G401.6 (cell line): ENCODE measurements at regions not wholly inside any gene's neighbourhood (a gene's known extent, or its start where the extent isn't known, plus 50 kb on each side); places are given as distances from the start of the nearest gene placed in this dataset.

Experiments used
- FAIRE-seq: peaks from 2 replicates; lab custom pipeline; 2012; peaks lifted over from hg19 to GRCh38; lab: Jason Lieb, UNC

DNA sequence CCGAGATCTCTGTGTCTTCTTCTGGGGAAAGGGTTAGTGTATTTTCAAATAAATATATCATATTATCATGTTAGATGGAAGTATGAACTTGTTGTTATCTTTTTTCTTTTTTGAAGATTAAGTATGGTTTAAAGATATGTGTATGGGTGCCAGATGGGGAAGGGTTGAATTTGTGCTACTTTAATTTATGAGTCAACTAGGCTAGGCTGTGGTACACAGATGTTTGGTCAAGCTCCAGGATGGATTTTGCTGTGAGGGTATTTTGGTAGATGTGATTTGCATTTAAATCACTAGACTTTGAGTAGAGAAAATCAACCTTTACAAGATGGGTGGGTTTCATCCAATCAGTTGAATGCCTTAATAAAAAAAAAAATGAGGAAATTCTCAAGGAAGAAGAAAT is 886.6 kb upstream of the ADGRB3 start:
- no peak for FAIRE-seq

DNA sequence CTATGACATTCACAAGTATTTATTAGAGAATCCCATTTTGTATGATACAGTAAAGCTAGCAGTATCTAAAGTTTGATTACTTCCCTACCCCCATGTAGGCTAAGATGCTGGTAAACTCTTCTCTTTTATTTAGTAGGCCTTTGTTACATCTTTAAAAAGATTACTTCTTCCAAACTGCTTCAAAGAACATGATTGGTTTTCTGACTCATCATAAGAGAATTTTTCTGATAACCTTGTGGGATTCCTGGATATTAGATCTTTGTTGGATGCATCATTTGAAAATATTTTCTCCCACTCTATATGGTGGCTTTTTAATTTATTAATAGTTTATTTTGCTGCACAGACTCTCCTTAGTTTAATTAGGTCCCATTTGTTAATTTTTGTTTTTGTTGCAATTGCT is 898.3 kb upstream of the ADGRB3 start:
- FAIRE-seq = no peak

DNA sequence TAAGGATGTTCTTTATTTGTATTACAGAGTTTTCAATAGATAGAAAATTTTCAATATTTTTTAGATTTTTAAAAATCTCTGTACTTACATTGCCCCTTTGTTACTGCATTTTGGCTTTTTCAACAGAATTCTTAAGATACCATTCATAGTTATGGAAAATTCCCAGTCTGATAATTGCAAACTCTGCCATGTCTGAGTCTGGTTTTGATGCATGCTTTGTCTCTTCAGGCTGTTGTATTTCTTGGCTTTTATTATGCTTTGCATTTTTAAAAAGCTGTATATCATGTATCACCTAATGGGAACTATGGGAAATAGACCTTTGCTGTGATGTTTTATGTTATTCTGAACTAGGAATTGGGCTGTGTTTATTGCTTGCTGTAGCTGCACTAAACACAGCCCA is 898.9 kb upstream of the ADGRB3 start:
- no peak for FAIRE-seq

DNA sequence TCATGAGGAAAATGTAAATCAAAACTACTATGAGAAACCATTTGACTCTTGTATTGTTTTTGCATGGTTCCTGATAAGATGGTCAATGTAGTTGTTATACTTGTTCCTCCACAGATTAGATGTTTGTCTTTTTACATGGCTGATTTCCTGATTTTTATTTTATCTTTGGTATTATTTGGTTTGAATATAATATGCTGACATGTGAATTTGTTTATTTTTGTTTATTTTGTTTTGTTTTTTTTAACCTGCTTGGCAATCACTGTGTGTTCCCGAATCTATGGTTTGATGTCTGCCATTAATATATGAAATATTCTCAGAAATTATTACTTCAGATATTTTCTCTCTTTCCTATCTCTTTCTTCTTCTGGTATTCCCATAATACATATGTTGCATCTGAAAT is 899.5 kb upstream of the ADGRB3 start:
- no peak for FAIRE-seq

DNA sequence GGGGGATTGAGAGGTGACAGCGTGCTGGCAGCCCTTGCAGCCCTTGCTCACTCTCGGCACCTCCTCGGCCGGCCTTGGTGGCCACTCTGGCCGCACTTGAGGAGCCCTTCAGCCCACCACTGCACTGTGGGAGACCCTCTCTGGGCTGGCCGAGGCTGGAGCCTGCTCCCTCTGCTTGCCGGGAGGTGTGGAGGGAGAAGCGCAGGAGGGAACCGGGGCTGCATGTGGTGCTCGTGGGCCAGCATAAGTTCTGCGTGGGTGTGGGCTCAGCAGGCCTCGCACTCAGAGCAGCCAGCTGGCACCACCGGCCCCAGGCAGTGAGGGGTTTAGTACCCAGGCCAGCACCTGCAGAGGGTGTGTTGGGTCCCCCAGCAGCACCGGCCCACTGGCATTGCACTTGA is 912.2 kb upstream of the ADGRB3 start:
- FAIRE-seq = no peak

DNA sequence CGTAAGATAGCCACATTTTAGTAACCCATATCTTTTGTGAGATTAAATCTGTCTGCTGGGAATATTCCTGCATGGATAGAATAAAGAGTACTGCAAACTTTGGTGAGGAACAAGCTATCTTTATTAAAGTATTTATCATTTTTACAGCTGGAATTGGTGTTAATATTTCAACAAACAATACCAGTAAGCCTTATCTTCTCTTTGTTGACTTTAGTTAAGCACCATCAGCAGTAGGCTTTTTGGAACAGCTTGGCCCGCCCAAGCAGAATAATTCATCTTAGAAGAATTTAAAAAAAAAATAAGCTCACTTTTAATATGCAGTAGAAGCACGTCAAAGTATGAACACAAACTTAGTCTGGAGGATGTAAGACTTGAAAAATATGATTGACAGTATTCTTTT is 917.8 kb upstream of the ADGRB3 start:
- no peak for FAIRE-seq

DNA sequence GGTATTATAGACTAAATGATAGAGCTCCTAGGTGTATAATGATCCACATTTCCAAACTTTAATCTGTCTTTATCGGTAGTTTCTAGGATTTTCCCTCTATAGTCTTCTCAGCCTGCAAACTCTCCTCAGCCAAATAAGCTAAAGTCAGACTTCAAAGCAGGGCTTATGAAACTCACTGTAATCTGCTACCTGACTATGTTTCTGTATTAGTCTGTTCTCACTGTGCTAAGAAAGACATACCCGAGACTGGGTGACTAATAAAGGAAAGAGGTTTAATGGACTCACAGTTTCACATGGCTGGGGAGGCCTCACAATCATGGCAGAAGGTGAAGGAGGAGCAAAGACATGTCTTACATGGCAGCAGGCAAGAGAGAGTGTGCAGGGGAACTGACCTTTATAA is 928.7 kb upstream of the ADGRB3 start:
- no peak for FAIRE-seq

DNA sequence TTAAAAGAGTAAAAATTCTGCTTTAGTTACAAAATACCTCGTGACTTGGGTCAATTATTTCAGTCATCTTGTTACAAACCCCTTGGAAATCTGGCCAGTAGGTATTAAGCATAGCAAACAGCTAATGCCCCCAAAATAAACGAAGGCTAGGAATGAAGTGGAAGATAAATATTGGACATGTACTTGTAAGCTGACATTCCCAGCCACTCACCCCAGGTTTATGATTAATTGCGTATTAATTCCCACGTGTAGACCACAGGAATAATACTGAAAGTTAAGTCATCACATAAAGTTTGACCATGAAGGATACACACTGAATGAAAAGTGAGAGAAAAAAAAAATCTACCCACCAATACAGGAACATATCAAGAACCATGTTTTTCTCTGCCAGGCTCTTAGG is 936.5 kb upstream of the ADGRB3 start:
- FAIRE-seq = no peak

DNA sequence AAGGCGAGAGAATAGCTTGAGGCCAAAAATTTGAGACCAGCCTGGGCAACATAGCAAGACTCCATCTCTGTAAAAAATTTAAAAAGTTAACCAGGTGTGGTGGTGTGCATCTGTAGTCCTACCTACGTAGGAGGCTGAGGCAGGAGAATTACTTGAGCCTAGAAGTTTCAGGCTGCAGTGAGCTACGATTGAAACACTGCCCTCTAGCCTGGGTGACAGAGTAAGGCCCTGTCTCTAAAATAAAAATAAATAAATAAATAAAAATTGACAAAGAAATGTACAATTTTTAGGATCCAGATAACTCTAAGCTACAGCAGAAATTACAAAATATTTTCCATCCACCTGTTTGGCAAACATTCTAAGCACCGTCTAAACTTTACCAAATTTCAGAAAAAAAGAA is 941.0 kb upstream of the ADGRB3 start:
- no peak for FAIRE-seq

DNA sequence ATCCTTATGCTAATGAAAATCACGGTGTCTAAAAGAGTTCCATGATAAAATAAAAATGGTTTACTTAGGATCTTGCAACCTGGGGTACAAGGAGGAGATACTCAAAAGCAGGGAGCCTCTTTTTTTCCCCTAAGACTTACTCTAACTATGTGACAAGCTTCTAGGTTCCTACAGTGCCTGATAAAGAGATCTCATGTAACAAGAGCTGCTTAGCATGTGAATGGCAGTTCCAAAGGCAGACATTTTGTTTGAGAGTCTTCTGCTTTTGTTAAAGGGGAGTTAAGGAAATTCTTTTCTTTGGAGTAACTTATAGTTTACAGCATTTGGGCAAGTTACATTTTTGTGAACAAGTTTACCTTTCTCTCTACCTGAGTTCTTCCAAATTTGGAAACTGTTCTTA is 945.8 kb upstream of the ADGRB3 start:
- FAIRE-seq = no peak

DNA sequence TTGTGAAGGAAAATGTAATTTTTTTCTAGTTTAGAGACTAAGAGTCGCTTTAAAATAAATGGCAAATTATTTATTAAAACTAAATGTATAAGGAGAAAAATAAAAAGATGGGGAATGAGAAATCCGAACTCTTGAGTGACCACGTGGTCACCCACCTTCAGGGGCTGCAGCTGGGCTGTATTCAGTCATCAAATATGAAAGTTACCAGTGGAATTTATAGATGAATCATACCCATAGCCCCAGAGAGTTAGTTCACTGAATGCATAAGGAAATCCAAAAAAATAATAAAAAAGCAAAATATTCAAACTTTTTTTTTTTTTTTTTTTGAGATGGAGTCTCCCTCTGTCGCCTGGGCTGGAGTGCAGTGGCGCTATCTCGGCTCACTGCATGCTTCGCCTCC is 947.7 kb upstream of the ADGRB3 start:
- FAIRE-seq = no peak

DNA sequence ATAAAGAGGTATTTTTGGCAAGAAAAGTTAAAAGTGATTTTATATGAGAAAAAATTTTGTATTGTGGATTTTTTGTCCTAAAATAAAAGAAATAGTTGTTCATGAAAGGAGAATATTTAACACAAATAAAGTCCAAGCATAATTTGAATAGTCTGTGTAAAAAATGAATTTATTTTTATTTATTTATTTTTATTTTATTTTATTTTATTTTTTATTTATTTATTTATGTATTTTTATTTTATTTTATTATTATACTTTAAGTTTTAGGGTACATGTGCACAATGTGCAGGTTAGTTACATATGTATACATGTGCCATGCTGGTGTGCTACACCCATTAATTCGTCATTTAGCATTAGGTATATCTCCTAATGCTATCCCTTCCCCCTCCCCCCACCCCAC is 948.9 kb upstream of the ADGRB3 start:
- FAIRE-seq = peak; percentile 87

DNA sequence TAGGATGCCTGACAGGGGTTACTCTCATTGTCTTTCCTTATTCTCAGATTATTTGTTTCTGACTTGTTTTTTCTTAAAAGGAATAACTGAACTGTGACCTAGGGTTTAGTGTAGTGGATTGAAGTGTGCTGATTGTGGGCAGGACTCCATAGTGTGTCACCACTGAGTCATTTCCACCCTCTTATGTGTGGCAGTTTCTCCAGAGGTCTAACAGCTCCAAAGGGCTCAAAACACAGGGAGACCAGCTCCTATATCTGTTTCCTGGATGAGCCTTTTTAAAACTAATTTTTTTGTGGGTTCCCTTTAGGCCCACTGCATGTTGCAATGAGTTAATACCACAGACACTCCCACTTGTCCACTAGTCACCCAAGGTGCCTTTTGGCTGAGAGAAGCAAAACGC is 951.1 kb upstream of the ADGRB3 start:
- FAIRE-seq = no peak

DNA sequence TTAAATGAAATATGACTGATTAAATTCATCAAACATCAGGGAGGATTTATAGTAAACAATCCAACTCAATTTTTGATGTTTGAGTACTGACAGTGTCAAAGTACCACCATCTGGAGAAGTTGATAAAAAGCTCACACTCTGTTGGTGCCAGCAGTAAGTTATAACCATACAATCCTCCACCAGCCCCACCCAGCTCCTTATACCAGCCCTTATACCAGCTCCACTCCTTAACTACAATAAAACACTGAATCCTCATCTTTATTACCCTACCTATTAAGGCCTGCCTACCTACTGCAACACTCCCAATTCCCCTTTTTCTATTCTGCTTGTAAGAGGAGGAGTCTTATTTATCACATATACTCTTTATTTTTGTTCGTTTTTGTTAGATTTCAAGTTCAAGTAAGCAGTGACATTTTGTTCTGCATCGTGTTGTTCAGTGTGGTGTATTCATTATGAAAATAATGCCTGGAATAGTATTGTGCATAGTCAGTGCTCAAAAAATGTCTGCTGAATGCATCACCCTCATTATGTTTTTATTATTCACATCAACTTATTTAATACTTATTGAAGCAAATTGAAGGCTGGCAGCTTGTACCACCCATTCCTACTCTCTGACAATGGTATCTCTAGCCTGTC is 954.7 kb upstream of the ADGRB3 start:
- no peak for FAIRE-seq

DNA sequence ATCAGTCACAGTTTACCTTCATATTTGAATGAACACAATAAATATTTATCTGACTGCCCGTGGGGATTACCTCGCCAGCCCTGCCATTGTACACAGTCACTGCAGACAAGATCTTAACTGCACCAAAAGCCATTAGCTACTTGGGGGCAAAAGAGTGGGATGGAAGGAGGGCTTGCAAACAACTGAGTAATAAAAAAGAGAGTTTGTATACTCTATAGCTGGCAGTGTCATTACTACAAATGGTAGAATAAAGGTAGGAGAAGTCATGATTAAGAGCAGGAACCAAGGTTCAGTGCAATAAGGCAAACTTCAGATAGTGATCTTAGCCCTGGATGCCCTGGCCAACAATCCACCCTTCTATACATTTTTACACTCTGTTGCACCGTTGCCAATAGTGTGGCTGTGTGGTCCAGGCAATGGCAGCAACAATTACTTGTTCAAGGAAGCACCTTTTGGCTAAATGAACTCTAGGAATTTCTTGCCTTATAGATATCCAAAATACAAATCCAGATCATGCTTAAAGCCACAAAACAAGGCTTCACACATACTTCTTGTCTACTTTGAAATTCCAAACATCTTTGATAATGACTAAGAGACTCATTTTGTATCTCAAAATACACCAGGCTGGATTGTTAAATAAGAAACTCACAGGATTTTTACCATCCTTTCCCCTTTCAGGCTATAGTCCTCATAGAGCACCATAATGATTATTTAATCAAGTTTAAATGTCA is 955.4 kb upstream of the ADGRB3 start:
- no peak for FAIRE-seq

DNA sequence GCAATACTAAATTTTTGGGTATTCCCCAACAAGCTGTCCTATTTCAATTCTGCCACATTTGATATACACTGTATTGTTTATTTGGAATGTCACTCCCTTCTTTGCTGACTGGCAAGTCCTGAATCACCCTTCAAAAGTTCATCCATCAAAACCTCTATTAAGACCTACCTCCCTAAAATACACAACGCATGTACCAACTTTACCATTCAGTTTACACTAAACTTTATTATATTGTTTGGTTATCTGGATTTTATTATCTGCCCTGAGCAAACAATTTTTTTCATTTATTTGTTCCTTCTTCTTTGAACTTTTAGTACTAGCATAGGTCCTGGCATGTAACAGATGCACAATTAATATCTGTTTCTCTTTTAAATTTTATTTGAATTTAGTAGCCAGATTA is 958.2 kb upstream of the ADGRB3 start:
- no peak for FAIRE-seq

DNA sequence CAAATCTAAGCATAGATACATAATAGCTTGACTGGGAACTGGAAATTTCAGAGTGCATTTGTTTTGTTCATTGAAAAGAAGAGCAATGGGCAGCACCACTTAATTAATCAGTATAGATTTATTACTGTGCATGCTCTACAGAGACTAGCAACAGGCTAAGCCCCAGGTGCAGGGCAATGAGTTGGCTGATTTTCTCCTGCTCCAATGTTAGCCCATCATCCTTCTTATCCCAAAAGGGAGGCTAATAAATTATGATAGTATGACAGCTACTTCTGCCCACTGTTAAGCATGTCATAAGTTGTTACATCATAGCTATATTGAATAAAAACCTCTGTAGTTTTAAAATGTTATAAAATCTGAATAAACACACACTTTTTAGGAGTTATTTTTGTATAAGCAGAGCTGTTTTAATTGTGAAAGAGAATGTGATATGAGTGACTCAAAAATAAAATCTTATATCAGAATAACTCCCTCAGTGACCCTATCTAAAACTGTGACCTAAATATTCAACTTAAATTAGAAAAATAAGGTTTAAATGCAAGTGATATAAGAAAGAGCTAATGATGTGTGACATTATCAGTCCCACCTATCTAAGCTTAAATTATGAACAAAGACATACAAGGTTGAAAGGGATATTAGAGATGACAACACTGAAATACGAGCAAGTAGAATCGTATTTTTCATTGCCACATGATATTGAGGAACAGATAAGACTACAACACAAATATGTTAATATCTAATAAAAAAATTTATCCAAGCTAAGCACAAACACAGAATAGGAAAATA is 967.3 kb upstream of the ADGRB3 start:
- FAIRE-seq = no peak

DNA sequence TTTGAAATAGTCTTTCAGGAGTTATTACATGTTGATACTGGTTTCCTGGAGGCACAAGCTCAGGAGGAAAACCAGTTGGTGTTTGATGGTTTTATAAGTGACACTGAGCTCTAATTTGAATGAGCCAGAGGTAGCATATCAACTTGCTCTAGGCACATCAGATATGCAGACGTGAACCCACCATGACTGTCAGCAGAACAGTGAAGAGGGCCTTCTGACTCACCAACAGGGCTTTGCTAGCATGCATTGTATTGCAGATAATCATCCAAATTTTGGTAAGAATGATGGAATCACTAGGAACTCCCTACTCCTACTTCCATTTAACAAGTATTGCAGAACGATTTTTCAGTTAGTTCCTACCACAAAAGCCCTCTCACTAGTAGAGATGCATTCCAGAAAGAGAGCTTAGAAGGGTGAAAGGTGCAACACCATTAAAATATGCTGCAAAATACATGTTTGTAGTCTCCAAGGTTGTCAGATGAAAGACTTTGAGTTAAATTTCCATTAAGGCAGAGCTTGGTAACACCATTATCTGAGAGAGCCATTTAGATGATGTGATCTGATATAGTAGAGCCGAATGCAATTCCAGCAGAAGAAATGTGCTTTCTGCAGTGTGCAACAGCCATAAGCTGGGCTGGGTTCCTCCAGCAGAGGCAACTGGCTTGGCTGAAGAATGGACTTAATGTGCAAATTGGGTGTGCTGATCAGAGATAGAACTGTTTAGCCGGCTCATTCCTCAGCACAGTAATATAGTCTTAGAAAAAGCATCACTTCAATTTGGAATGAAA is 968.7 kb upstream of the ADGRB3 start:
- FAIRE-seq = no peak

DNA sequence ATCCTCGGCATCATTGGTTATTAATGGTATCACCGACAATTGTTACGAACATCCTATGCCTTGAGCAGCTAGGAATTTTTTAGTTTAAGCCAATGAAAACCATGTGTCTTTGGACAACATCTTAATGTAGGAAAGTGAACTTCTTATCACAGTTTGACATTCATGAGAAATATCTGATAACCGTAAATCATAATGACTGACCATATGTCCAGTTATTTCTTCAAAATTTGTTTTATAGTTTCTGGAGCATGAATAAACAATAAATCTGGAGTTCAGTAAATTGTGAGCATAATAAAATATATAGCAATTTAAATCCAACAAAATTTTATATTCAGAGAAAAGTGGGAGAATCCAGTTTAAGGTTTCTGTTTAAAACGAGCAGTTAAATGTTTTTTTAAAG is 970.1 kb upstream of the ADGRB3 start:
- FAIRE-seq = no peak

DNA sequence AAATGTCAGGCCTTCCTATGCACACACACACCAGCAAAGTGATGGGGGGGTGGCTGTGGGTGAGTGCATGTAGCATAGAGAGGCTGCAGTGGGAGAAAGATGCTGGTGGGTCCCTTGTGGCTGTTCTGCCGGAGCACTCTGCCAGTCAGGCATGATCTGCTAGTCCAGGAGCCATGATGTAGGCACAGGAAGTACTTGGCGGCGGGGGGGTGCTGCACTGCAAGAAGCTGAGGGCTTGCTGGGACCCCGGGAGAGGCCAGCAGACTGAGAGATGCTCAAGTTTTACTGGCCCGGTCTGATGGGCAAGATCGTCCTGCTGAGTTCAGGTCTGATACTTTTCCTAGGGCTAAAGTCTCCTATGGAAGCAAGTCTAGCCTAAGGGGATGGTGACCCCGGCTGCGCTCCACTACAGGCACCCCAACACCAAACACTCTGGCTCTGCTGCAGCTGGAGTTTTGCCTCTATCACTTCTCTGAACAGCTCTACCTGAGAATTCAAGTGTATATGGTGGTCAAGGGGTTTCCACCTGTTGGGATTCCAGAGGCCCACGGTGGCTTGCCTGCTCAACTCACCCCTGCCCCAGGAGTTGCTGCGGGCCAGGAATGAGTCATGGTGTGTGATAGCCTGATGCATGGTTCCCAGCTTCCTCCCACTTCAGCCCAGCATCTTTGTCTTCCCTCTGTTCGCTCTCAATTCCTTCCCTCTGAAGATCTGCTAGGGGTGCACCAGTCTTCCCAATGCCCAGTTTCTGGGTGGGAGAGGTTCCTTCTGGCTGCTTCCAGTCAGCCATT is 971.8 kb upstream of the ADGRB3 start:
- no peak for FAIRE-seq

DNA sequence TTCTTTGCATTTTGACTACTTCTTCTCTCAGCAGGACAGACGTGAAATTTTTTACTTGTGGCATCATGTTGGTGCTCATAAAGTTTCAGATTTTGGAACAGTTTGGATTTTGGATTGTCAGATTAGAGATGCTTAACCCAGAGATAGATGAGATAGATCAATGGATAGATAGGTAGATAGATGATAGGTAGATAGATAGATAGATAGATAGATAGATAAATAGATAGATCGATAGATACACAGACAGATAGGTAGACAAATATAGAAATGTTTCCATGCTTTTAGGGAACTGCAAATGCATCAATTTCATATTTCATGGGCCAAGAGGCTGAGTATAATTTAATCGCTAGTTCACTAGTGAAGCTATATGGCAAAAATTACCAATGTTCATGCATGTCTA is 981.5 kb upstream of the ADGRB3 start:
- no peak for FAIRE-seq

DNA sequence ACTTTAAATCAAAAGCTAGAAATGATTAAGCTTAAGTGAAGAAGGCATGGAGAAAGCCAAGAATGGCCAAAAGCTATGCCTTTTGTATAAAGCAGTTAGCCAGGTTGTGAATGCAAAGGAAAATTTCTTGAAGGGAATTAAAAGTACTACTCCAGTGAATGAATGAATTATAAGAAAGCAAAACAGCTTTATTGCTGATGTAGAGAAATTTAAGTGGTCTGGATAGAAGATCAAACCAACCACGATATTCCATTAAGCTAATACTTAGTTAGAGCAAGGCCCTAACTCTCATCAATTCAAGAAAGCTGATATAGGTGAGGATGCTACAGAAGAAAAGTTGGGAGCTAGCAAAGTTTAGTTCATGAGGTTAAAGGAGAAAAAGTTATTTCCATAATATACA is 988.5 kb upstream of the ADGRB3 start:
- no peak for FAIRE-seq
